Right lobe of liver (tissue), 6 donors: ENCODE measurements at regions not wholly inside any gene's neighbourhood (a gene's known extent, or its start where the extent isn't known, plus 50 kb on each side); places are given as distances from the start of the nearest gene placed in this dataset.

Experiments used
- ATAC-seq, 4 donors: fragments of 200-7000 bp; cut with Tn5 transposase; one replicate each; pipeline ENCODE4 v1.9.1; 2020; ENCODE audit warnings: mild to moderate bottlenecking in 4 of 4, moderate library complexity in 4 of 4
- DNase-seq, 3 donors: peaks; one replicate each; pipeline ENCODE4 v3.0.0-alpha.2; 2020
- H3K27ac ChIP-seq, 3 donors: fragments of 200-600 bp; one replicate each; pipeline ENCODE4 v1.8.0; 2022
- H3K27me3 ChIP-seq, 2 donors: fragments of 200-600 bp; one replicate each; pipeline ENCODE4 v1.8.0; 2022
- H3K36me3 ChIP-seq, 4 donors: fragments of 200-600 bp; sonication (generic) in 1 of 4; one replicate each; pipeline versions ENCODE4 v1.5.1 to v1.8.0; 2017 to 2022; ENCODE audit warnings: control low read depth in 1 of 4
- H3K4me1 ChIP-seq, 4 donors: fragments of 200-600 bp; sonication (generic) in 1 of 4; one replicate each; pipeline versions ENCODE4 v1.5.1 to v1.8.0; 2017 to 2022; ENCODE audit warnings: control low read depth in 1 of 4
- H3K4me3 ChIP-seq, 3 donors: fragments of 200-600 bp; one replicate each; pipeline ENCODE4 v1.8.0; 2022
- H3K9me3 ChIP-seq, 4 donors: fragments of 200-600 bp; sonication (generic) in 1 of 4; one replicate each; pipeline versions ENCODE4 v1.5.1 to v1.8.0; 2017 to 2022; ENCODE audit warnings: control low read depth in 1 of 4
- POLR2A ChIP-seq: fragments of 450-650 bp; IDR thresholded peaks from one replicate; pipeline ENCODE4 v1.6.1; 2017; ENCODE audit warnings: antibody characterized with exemption, mild to moderate bottlenecking
- WGBS: methylation state at CpG from one replicate; pipeline ENCODE4 v1.1.6; 2018; ENCODE audit warnings: low coverage, low lambda C conversion rate; ENCODE audit not compliant: insufficient coverage; ENCODE audit errors: missing lambda C conversion rate; 5-methylcytosine and 5-hydroxymethylcytosine counted together
- intact Hi-C, 2 donors: fragments of 100-400 bp; cut with DNase I; formaldehyde crosslinking; loops; one replicate each; pipeline versions ENCODE4 v1.11.2 to v1.14.1; 2022
- TF ChIP-seq, protein P1 (sequence below), 4 donors: fragments of 200-600 bp in 3 of 4; fragments of 450-650 bp in 1 of 4; IDR thresholded peaks; one replicate each; pipeline versions ENCODE4 v1.5.1 to v1.8.0; 2016 to 2022; ENCODE audit warnings: antibody characterized with exemption in 4 of 4, mild to moderate bottlenecking in 2 of 4
- donor health status: DM: no; HTN: yes; CAD: no.
- donor health status: DM: no; HTN: no; CAD: no.
- donor health status: DM: no; HTN: no; CAD: no.
- donor health status: DM: no; HTN: yes; CAD: no.
- donor health status: DM: no; HTN: yes; CAD: no.

DNA sequence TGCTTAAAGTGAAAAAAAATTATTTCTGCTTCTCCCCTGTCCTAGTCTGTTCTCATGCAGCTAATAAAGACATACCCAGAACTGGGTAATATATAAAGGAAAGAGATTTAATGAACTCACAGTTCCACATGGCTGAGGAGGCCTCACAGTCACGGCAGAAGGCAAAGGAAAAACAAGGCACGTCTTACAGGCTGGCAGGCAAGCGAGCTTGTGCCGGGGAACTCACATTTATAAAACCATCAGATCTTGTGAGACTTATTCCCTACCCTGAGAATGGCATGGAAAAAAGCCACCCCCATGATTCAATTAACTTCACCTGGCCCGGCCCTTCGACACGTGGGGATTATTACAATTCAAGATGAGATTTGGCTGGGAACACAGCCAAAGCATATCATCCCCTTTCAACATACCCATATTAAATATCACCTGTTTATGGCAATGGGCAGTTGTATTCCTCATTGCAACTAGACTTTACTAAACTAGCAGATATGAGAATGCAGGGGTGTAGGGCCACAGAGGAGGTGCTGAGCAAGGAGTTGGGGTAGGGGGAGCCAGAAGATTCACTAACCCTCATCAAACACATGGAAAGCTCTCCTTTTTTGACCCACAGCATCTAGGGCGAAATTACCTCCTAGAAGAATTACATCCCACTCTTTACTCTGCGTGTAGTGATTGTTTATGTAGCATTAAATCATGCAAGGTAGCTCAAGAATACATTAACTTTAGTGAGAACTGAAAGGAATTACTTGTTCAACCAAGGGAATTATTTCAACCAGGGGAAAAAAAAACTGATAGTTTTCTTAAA is 183.3 kb upstream of the DOK6 start:
- intact Hi-C loops = no loop called here

DNA sequence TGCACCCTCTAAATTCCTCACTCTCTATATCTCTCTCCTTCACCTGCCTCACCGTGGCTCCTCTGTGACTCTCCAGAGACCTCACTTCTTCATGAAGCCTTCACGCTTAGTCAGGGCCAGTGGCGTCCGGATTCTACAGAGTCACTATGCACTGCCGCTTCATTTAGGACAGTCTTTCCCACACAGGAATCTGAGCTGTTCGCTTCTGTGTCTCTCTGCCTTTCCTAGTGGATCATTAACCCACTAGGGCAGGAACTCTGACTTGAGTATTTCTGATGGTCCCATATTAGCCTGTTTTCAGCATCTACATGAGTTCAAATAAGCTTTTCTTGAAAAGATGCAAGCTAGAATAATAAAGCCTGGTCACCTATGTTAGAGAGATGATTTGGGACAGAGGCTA is 180.2 kb upstream of the DOK6 start:
- no peak overlapping the region for H3K4me3 ChIP-seq
- ATAC-seq (no peak), DNase-seq (no peak)
- TF ChIP-seq, protein P1, sequence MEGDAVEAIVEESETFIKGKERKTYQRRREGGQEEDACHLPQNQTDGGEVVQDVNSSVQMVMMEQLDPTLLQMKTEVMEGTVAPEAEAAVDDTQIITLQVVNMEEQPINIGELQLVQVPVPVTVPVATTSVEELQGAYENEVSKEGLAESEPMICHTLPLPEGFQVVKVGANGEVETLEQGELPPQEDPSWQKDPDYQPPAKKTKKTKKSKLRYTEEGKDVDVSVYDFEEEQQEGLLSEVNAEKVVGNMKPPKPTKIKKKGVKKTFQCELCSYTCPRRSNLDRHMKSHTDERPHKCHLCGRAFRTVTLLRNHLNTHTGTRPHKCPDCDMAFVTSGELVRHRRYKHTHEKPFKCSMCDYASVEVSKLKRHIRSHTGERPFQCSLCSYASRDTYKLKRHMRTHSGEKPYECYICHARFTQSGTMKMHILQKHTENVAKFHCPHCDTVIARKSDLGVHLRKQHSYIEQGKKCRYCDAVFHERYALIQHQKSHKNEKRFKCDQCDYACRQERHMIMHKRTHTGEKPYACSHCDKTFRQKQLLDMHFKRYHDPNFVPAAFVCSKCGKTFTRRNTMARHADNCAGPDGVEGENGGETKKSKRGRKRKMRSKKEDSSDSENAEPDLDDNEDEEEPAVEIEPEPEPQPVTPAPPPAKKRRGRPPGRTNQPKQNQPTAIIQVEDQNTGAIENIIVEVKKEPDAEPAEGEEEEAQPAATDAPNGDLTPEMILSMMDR (IDR thresholded peaks at IDR 0.05) = no peak
- no peak for TF ChIP-seq POLR2A
- H3K27ac ChIP-seq = no peak overlapping the region
- no peaks in the 10 kb centered on the region for H3K9me3 ChIP-seq
- H3K4me1 ChIP-seq = no peaks in the 10 kb centered on the region
- no peaks in the 10 kb centered on the region for H3K27me3 ChIP-seq
- no peaks in the 10 kb centered on the region for H3K36me3 ChIP-seq
- 64% methylated on average over 6 of the region's 6 CpGs for WGBS
- intact Hi-C loops = no loop called here

More for the DNA sequence above, 183.3 kb upstream of the DOK6 start:
- DNase-seq = no peak
- Histone ChIP-seq H3K27ac (no peak overlapping the region), H3K4me3 (no peak overlapping the region), H3K9me3 (no peaks in the 10 kb centered on the region), H3K4me1 (no peaks in the 10 kb centered on the region), H3K36me3 (no peaks in the 10 kb centered on the region), H3K27me3 (no peaks in the 10 kb centered on the region)
- ATAC-seq = no peak
- TF ChIP-seq, protein P1 (IDR thresholded peaks at IDR 0.05) = no peak
- no peak for TF ChIP-seq POLR2A
- 68% methylated on average over 7 of the region's 9 CpGs for WGBS

DNA sequence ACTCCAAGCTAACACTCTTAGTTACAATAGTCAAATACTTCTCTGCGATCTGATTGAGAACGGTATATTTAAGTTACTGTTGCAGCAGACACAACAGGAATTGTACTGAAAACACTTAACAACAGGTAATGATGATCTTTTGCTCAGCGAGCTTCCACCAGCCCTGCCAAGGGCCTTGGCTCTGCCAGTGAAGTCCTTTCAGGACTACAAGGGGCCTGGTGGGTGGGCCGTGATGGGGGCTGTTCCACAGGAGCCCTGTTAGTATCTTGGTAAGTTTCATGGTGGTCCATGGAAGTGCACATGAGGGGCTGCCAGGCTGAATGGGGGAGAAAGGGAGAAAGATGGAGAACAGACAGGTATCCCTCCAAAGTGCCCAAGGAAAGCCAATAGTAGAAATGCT is 178.6 kb upstream of the DOK6 start:
- H3K27me3 ChIP-seq = no peaks in the 10 kb centered on the region
- no peaks in the 10 kb centered on the region for H3K4me1 ChIP-seq
- DNase-seq (no peak), ATAC-seq (no peak)
- WGBS = 83% methylated on average over 4 of the region's 4 CpGs
- no peaks in the 10 kb centered on the region for H3K36me3 ChIP-seq
- no peak overlapping the region for H3K27ac ChIP-seq
- intact Hi-C loops = no loop called here
- no peaks in the 10 kb centered on the region for H3K9me3 ChIP-seq
- TF ChIP-seq POLR2A = no peak
- TF ChIP-seq, protein P1 (IDR thresholded peaks at IDR 0.05) = no peak
- H3K4me3 ChIP-seq = no peak overlapping the region

- Histone ChIP-seq H3K27ac (no peak overlapping the region), H3K4me3 (no peak overlapping the region), H3K9me3 (no peaks in the 10 kb centered on the region), H3K27me3 (no peaks in the 10 kb centered on the region), H3K4me1 (no peaks in the 10 kb centered on the region), H3K36me3 (no peaks in the 10 kb centered on the region)
- ATAC-seq (no peak), DNase-seq (no peak)
- 95% methylated on average over 1 of the region's 1 CpG for WGBS
- TF ChIP-seq POLR2A = no peak
- TF ChIP-seq, protein P1 (IDR thresholded peaks at IDR 0.05) = no peak
- intact Hi-C loops = no loop called here
Observed at GRCh38 chr18:69226971-69227370, 173.7 kb upstream of the DOK6 start.
